ENCODE measurements at regions not wholly inside any gene's neighbourhood (a gene's known extent, or its start where the extent isn't known, plus 50 kb on each side); places are given as distances from the start of the nearest gene placed in this dataset.

- Histone ChIP-seq H3K36me3 (no peaks in the 10 kb centered on the region), H3K4me1 (peaks cover 0 to 4% (median 0%) of the 10 kb centered on the region in 4 donors), H3K27ac (no peak overlapping the region), H3K9me3 (no peaks in the 10 kb centered on the region), H3K4me3 (no peak overlapping the region), H3K27me3 (no peaks in the 10 kb centered on the region)
- WGBS, 2 donors: 83 to 88% methylated on average over 8 to 9 of the region's 9 CpGs
- TF ChIP-seq CTCF (IDR thresholded peaks at IDR 0.05) (no peak), POLR2A (IDR thresholded peaks at IDR 0.05) (no peak), EP300 (IDR thresholded peaks at IDR 0.05) (no peak)
- DNase-seq (ENCODE audit: low spot score in 2 of 2): no peak
Measured at GRCh38 chr6:54614499-54615195, 231.9 kb upstream of the FAM83B start.

- no peak for TF ChIP-seq EP300 (IDR thresholded peaks at IDR 0.05)
- no peak for TF ChIP-seq POLR2A (IDR thresholded peaks at IDR 0.05)
- TF ChIP-seq CTCF (IDR thresholded peaks at IDR 0.05): no peak
- WGBS, 2 donors: 9 to 27% methylated on average over 1 of the region's 1 CpG
- DNase-seq (ENCODE audit: low spot score in 2 of 2): no peak
- H3K4me3 ChIP-seq: no peak overlapping the region
- no peaks in the 10 kb centered on the region for H3K36me3 ChIP-seq
- H3K27me3 ChIP-seq: no peaks in the 10 kb centered on the region
- no peak overlapping the region for H3K27ac ChIP-seq
- H3K9me3 ChIP-seq: no peaks in the 10 kb centered on the region
- H3K4me1 ChIP-seq: peaks cover 0 to 9% (median 0%) of the 10 kb centered on the region in 4 donors
Measured at GRCh38 chr6:54617730-54618129, 228.8 kb upstream of the FAM83B start.

- no peak for DNase-seq (ENCODE audit: low spot score in 2 of 2)
- Histone ChIP-seq H3K9me3 (no peaks in the 10 kb centered on the region), H3K4me1 (peaks cover 0 to 9% (median 0%) of the 10 kb centered on the region in 4 donors), H3K4me3 (no peak overlapping the region), H3K36me3 (no peaks in the 10 kb centered on the region), H3K27me3 (no peaks in the 10 kb centered on the region), H3K27ac (no peak overlapping the region)
- TF ChIP-seq POLR2A (IDR thresholded peaks at IDR 0.05) (no peak), EP300 (IDR thresholded peaks at IDR 0.05) (no peak), CTCF (IDR thresholded peaks at IDR 0.05) (no peak)
Measured at GRCh38 chr6:54618572-54618971, 228.0 kb upstream of the FAM83B start.

GRCh38 chr6:54619102-54619501, 227.5 kb upstream of the FAM83B start:
- Histone ChIP-seq H3K9me3 (no peaks in the 10 kb centered on the region), H3K4me3 (no peak overlapping the region), H3K27ac (no peak overlapping the region), H3K4me1 (peaks cover 0 to 9% (median 0%) of the 10 kb centered on the region in 4 donors), H3K36me3 (no peaks in the 10 kb centered on the region), H3K27me3 (no peaks in the 10 kb centered on the region)
- WGBS, 2 donors: 83 to 86% methylated on average over 2 of the region's 2 CpGs
- TF ChIP-seq EP300 (IDR thresholded peaks at IDR 0.05): no peak
- no peak for TF ChIP-seq CTCF (IDR thresholded peaks at IDR 0.05)
- no peak for TF ChIP-seq POLR2A (IDR thresholded peaks at IDR 0.05)
- DNase-seq (ENCODE audit: low spot score in 2 of 2): no peak

GRCh38 chr6:54621285-54621684, 225.3 kb upstream of the FAM83B start:
- Histone ChIP-seq H3K9me3 (no peaks in the 10 kb centered on the region), H3K27ac (no peak overlapping the region), H3K4me3 (no peak overlapping the region), H3K27me3 (no peaks in the 10 kb centered on the region), H3K36me3 (no peaks in the 10 kb centered on the region), H3K4me1 (peaks cover 0 to 9% (median 0%) of the 10 kb centered on the region in 4 donors)
- peak in 1 of 2 donors; percentile 13 for DNase-seq (ENCODE audit: low spot score in 2 of 2)
- TF ChIP-seq CTCF (IDR thresholded peaks at IDR 0.05) (peak in 3 of 5 experiments; percentile 14 to 25 (median 20)), POLR2A (IDR thresholded peaks at IDR 0.05) (no peak)

Measured in tibial nerve (tissue), 4 donors.